ENCODE measurements at regions not wholly inside any gene's neighbourhood (a gene's known extent, or its start where the extent isn't known, plus 50 kb on each side); places are given as distances from the start of the nearest gene placed in this dataset.

GRCh38 chr7:81321949-81322348 lies 403.1 kb upstream of the SEMA3C start:
- Histone ChIP-seq H3K4me3 (no peak overlapping the region), H3K27me3 (no peaks in the 10 kb centered on the region), H3K27ac (no peak overlapping the region), H3K36me3 (no peaks in the 10 kb centered on the region), H3K4me1 (no peaks in the 10 kb centered on the region), H3K9me3 (no peaks in the 10 kb centered on the region)
- TF ChIP-seq CTCF (IDR thresholded peaks at IDR 0.05), result no peak
- TF ChIP-seq POLR2A (IDR thresholded peaks at IDR 0.05), result no peak
- DNase-seq, result no peak

- no peak overlapping the region for H3K27ac ChIP-seq
- H3K4me1 ChIP-seq, result no peaks in the 10 kb centered on the region
- H3K4me3 ChIP-seq, result no peak overlapping the region
- DNase-seq, result no peak
- H3K9me3 ChIP-seq, result no peaks in the 10 kb centered on the region
- no peaks in the 10 kb centered on the region for H3K36me3 ChIP-seq
- TF ChIP-seq CTCF (IDR thresholded peaks at IDR 0.05), result no peak
- TF ChIP-seq POLR2A (IDR thresholded peaks at IDR 0.05), result no peak
- no peaks in the 10 kb centered on the region for H3K27me3 ChIP-seq
These were observed 398.9 kb upstream of the SEMA3C start for GRCh38 chr7:81317741-81318140.

GRCh38 chr7:81308643-81309322 lies 389.9 kb upstream of the SEMA3C start:
- TF ChIP-seq POLR2A (IDR thresholded peaks at IDR 0.05) (no peak), CTCF (IDR thresholded peaks at IDR 0.05) (no peak)
- no peaks in the 10 kb centered on the region for H3K36me3 ChIP-seq

GRCh38 chr7:81301815-81302214 lies 383.0 kb upstream of the SEMA3C start:
- TF ChIP-seq POLR2A (IDR thresholded peaks at IDR 0.05) (no peak), CTCF (IDR thresholded peaks at IDR 0.05) (no peak)
- Histone ChIP-seq H3K4me3 (no peak overlapping the region), H3K27me3 (no peaks in the 10 kb centered on the region), H3K4me1 (no peaks in the 10 kb centered on the region), H3K36me3 (no peaks in the 10 kb centered on the region), H3K27ac (no peak overlapping the region), H3K9me3 (no peaks in the 10 kb centered on the region)
- DNase-seq, result peak in 1 of 3 donors; percentile 47

More at GRCh38 chr7:81308643-81309322, 389.9 kb upstream of the SEMA3C start:
- no peak for DNase-seq
- Histone ChIP-seq H3K4me1 (no peaks in the 10 kb centered on the region), H3K9me3 (no peaks in the 10 kb centered on the region), H3K27ac (no peak overlapping the region), H3K4me3 (no peak overlapping the region), H3K27me3 (no peaks in the 10 kb centered on the region)

- Histone ChIP-seq H3K4me1 (no peaks in the 10 kb centered on the region), H3K27ac (no peak overlapping the region), H3K9me3 (no peaks in the 10 kb centered on the region), H3K4me3 (no peak overlapping the region), H3K27me3 (no peaks in the 10 kb centered on the region), H3K36me3 (no peaks in the 10 kb centered on the region)
- no peak for DNase-seq
- TF ChIP-seq CTCF (IDR thresholded peaks at IDR 0.05) (no peak), POLR2A (IDR thresholded peaks at IDR 0.05) (no peak)
These were observed 381.9 kb upstream of the SEMA3C start for GRCh38 chr7:81300753-81301152.

GRCh38 chr7:81299711-81300110 lies 380.9 kb upstream of the SEMA3C start:
- TF ChIP-seq POLR2A (IDR thresholded peaks at IDR 0.05) (no peak), CTCF (IDR thresholded peaks at IDR 0.05) (no peak)
- H3K27ac ChIP-seq, result no peak overlapping the region

More at GRCh38 chr7:81299711-81300110, 380.9 kb upstream of the SEMA3C start:
- Histone ChIP-seq H3K4me3 (no peak overlapping the region), H3K9me3 (no peaks in the 10 kb centered on the region), H3K27me3 (no peaks in the 10 kb centered on the region), H3K4me1 (no peaks in the 10 kb centered on the region), H3K36me3 (no peaks in the 10 kb centered on the region)
- DNase-seq, result no peak
